HG03521 (cell line): ENCODE measurements at regions not wholly inside any gene's neighbourhood (a gene's known extent, or its start where the extent isn't known, plus 50 kb on each side); places are given as distances from the start of the nearest gene placed in this dataset.
"Not testable (repeated sequence)": the region's sequence is repeated elsewhere in the genome, so short reads cannot be mapped to it uniquely, and the experiment has no call there.

Source experiments
- ATAC-seq: cut with Tn5 transposase; IDR thresholded peaks from one replicate; pipeline ENCODE4 v1.9.1; 2021; ENCODE audit warnings: mild to moderate bottlenecking, moderate library complexity; ENCODE audit not compliant: unreplicated experiment

GRCh38 chr16:9663588-9663987, 518.6 kb downstream of the GRIN2A start:
- ATAC-seq, result no peak

- ATAC-seq, result no peak
Measured at GRCh38 chr16:9665851-9666271, 516.4 kb downstream of the GRIN2A start.

GRCh38 chr16:9666834-9667480, 515.3 kb downstream of the GRIN2A start:
- no peak for ATAC-seq

- ATAC-seq, result no peak
Measured at GRCh38 chr16:9670033-9670432, 512.2 kb downstream of the GRIN2A start.

GRCh38 chr16:9670616-9671015, 511.6 kb downstream of the GRIN2A start:
- ATAC-seq, result not testable (repeated sequence)

DNA sequence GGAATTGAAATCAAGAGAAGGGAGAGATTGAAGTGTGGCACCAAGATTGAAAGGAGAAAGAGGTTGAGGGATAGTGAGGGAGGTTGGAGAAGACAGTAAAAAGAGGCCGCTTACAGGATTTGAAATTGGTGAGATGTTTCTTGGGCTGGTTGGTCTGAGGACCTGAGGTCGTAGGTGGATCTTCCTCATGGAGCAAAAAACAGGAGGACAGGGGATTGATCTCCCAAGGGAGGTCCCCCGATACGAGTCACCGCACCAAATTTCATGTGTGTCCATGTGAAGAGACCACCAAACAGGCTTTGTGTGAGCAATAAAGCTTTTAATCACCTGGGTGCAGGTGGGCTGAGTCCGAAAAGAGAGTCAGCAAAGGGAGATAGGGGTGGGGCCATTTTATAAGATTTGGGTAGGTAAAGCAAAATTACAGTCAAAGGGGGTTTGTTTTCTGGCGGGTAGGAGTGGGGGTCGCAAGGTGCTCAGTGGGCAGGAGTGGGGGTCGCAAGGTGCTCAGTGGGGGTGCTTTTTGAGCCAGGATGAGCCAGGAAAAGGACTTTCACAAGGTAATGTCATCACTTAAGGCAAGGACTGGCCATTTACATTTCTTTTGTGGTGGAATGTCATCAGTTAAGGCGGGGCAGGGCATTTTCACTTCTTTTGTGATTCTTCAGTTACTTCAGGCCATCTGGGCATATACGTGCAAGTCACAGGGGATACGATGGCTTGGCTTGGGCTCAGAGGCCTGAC, 505.5 kb downstream of the GRIN2A start:
- ATAC-seq, result not testable (repeated sequence)

DNA sequence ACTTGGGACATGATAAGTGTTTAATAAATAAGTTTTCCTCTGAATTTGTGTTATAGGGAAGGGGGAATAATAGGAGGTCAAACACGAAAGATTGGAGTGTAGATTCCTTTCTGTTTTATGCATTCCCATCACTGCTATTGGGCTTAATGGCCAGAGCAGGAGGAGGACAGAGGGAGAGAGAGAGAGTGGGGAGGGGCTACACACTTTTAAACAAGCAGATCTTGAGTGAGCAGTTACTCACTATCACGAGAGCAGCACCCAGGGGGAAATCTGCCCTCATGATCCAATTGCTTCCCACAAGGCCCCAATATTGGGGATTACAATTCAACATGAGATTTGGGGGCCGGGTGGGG, 505.0 kb downstream of the GRIN2A start:
- ATAC-seq, result no peak

DNA sequence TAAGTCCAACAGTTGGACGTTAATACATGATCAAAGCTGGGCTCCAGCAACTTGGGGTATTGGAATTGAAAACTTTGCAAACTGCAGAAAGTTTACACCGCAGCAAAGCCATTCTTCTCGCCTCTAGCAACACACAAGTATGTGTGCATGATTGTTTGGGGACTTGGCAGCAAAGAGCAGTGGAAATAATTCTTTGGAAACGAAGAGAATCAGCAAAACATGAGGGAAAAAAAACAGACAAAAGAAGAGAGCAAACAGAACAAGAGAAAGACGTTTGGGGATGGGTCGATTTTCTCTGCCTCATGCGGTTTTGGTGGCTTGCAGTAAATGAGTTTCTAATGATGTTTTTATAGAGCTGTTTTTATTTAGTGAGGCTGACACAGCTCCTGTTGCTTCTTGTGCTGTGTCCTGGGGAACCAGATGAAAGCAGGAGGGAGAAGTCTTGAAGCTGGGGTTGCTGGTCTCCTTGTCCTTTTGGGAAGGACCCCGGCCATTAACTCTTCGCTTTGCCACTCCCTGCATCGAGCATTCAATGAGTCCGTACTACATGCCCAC, 502.9 kb downstream of the GRIN2A start:
- no peak for ATAC-seq

DNA sequence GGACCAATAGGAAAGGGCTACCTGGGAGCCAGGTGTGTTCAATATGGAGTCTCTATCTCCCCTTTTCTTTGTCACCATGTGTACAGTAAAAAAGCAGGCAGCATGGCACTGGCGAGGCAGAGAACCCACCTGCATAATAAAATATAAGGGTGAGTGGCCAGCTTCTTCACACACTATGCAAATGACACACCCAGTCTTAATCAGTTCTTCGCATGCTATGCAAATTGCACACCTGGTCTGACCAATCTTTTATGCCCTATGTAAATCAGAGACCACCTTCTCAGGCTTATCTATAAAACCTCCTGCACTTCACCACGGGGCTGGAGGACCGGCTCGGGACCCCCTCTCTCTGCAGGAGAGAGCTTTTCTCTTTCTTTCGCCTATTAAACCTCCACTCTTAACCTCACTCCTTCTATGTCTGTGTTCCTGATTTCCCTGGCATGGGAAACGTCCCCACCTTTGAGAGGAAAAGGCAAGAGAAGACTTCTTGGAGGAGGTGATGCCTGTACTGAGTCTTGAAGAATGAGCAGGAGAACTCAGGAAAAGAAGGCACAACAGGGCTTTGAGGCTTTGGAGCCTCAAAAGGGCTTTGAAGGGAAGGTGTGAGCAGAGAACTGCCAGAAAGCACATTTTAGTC, 502.1 kb downstream of the GRIN2A start:
- ATAC-seq, result no peak

DNA sequence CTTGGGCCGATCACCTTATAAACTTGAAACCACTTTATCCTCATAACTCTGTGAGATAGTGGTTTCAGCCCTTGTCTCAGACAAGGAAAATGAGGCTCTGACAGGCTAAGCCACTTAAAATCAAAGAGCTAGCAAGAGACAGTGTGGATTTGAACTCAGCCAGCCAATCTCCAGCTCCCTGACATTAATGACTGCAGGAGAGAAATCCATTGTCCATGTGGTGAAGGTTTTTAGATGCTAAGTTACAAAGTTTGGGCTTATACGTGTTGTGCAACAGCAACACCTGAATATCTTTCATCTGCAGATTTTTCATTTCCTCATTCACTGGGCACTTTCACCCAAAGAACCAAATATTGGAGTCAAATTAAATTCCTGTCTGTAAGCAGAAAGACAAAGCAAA, 501.3 kb downstream of the GRIN2A start:
- ATAC-seq, result no peak

- ATAC-seq, result no peak
Measured at GRCh38 chr16:9681508-9681907, 500.7 kb downstream of the GRIN2A start.

GRCh38 chr16:9682320-9682719, 499.9 kb downstream of the GRIN2A start:
- no peak for ATAC-seq

- ATAC-seq, result no peak
Measured at GRCh38 chr16:9683677-9684076, 498.6 kb downstream of the GRIN2A start.

DNA sequence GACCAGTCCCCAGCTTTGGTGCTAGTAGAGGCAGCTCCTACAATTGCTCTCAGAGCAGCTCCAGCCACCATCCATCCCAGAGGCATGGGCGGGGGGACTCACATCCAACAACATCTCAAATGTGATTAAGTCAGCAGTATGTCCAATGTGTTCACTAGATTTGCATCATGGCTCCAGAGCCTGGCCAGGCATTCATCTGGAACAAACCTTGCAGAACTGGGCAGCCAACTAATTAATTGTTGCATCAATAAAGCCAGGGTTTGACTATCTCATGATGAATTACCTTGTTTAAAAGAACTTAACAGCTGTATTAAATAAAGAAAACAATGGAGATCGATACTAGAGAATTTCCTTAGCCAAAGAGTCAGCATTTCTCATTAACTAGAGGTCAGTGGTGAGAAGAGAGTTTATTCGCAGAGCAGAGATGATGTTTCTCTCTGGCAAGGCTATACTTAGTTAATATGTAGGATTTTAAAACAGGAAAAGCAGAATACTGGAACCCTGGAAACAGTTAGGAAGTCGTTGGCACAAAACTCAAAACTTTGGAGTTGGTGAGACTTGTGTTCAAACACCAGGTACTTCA, 494.4 kb downstream of the GRIN2A start:
- ATAC-seq, result no peak

GRCh38 chr16:9689597-9689996, 492.6 kb downstream of the GRIN2A start:
- ATAC-seq, result no peak

DNA sequence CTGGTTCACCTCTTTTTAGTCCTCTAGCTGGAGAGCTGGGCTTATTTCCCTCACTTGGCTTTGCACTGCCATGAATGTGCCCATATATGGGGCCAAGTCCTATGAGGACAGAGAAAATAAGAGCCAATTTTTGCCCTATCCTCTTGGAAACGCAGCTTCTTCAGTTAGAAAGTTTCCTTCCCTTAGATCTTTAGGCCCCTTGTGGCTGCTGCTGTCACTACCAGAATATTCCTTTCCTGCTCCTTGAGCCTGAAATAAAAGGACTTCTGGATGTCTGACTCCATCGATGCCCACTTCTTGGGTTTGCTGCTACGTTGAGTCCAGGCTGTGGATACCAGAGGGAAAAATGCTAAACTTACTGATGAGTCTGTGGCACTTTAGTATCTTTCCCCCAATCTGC, 487.1 kb downstream of the GRIN2A start:
- ATAC-seq, result no peak
